ENCODE measurements at regions not wholly inside any gene's neighbourhood (a gene's known extent, or its start where the extent isn't known, plus 50 kb on each side); places are given as distances from the start of the nearest gene placed in this dataset.

- Histone ChIP-seq H3K79me2 (ENCODE audit: insufficient read depth, low read length) (no peaks in the 10 kb centered on the region), H3K9me3 (ENCODE audit: control insufficient read depth in 1 of 2, insufficient read depth in 1 of 2, low read depth in 1 of 2, low read length in 2 of 2) (no peaks in the 10 kb centered on the region), H3K27me3 (ENCODE audit: insufficient read depth, low read length) (no peaks in the 10 kb centered on the region), H4K20me1 (ENCODE audit: insufficient read depth) (no peaks in the 10 kb centered on the region), H3K27ac (ENCODE audit: low read depth, low read length) (no peak overlapping the region), H3K4me1 (ENCODE audit: control insufficient read depth in 1 of 2, insufficient read depth in 2 of 2, low read length in 2 of 2) (no peaks in the 10 kb centered on the region), H3K4me3 (replicated peaks in 1 of 2; ENCODE audit: low read depth in 1 of 2, low read length in 2 of 2) (no peak overlapping the region), H3K4me2 (ENCODE audit: low read length) (no peak overlapping the region), H2AFZ (ENCODE audit: low read depth, low read length, poor library complexity, severe bottlenecking) (no peak overlapping the region), H3K9me2 (ENCODE audit: insufficient read depth) (no peaks in the 10 kb centered on the region), H3K9ac (ENCODE audit: low read length) (no peak overlapping the region), H3K36me3 (ENCODE audit: control insufficient read depth in 1 of 2, insufficient read depth in 2 of 2, low read length in 2 of 2) (no peaks in the 10 kb centered on the region)
- RAD21 ChIA-PET (ENCODE audit: low non-redundant PET in 1 of 2, low total read pairs in 2 of 2, uncharacterized antibody in 2 of 2, unreplicated experiment in 2 of 2): no interaction called here
- CTCF ChIA-PET: no interaction called here
- DNase-seq (ENCODE audit: low read depth, low spot score) (no peak), ATAC-seq (no peak)
- intact Hi-C loops (cut with micrococcal nuclease): no loop called here
- TF ChIP-seq CTCF (IDR thresholded peaks at IDR 0.05 in 2 of 3, conservative IDR thresholded peaks at IDR 0.05 in 1 of 3; ENCODE audit: borderline replicate concordance in 1 of 3, insufficient read depth in 1 of 3, low read depth in 2 of 3, low read length in 2 of 3): no peak
- no peak for TF ChIP-seq SRF (IDR thresholded peaks at IDR 0.05; ENCODE audit: low read depth)
- no peak for TF ChIP-seq EZH2 (IDR thresholded peaks at IDR 0.05)
- no peak for TF ChIP-seq CBX3 (IDR thresholded peaks at IDR 0.05; ENCODE audit: low read depth)
- TF ChIP-seq ELF1 (IDR thresholded peaks at IDR 0.05; ENCODE audit: borderline replicate concordance, low read depth): no peak
- no peak for TF ChIP-seq REST (IDR thresholded peaks at IDR 0.05; ENCODE audit: low read depth)
- TF ChIP-seq JUND (IDR thresholded peaks at IDR 0.05): no peak
- TF ChIP-seq TCF7L2 (IDR thresholded peaks at IDR 0.05; ENCODE audit: borderline replicate concordance, extremely low read depth, insufficient read depth, insufficient read length): no peak
- no peak for TF ChIP-seq FOSL1 (IDR thresholded peaks at IDR 0.05; ENCODE audit: low read depth)
- no peak for TF ChIP-seq EGR1 (IDR thresholded peaks at IDR 0.05; ENCODE audit: low read depth)
- TF ChIP-seq SIN3A (IDR thresholded peaks at IDR 0.05; ENCODE audit: low read depth): no peak
- no peak for TF ChIP-seq ZFX (IDR thresholded peaks at IDR 0.05)
- no peak for TF ChIP-seq POLR2AphosphoS5 (IDR thresholded peaks at IDR 0.05; ENCODE audit: low read depth, low read length)
- TF ChIP-seq EZH2phosphoT487 (IDR thresholded peaks at IDR 0.05; ENCODE audit: borderline replicate concordance): no peak
- POLR2A ChIA-PET: no interaction called here
- no TSS peak for BruUV-seq (replicated peaks)
Measured at GRCh38 chr18:76757335-76757734, 65.0 kb upstream of the ZNF236 start.

Data from HCT116 (cell line).